Dedifferentiated amniotic fluid mesenchymal stem cell (primary cell): ENCODE measurements at regions not wholly inside any gene's neighbourhood (a gene's known extent, or its start where the extent isn't known, plus 50 kb on each side); places are given as distances from the start of the nearest gene placed in this dataset.
"Not testable (repeated sequence)": the region's sequence is repeated elsewhere in the genome, so short reads cannot be mapped to it uniquely, and the experiment has no call there.

Experiments
- DNase-seq: peaks from one replicate; pipeline ENCODE4 v3.0.0-alpha.2; 2016; ENCODE audit errors: extremely low spot score

DNA sequence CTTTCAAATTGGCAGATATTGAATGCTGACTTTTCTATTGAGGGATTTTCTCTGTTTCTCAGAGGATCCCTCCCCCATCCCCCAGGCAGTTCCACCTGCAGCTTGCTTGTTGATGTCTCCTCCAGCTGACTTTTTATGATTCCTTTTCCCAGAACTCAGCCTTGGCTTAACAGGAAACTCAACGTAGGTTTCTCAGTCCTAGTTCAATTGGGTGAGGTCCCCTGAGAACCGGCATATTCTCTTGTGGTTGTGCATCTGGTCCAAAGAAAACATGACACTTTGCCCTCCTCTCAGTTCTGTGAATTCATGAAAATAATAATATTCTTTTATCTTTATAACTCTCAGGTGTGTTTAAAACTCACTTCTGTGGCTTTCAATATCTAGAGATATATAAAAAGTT lies 1222.1 kb downstream of the OTOL1 start:
- no peak for DNase-seq

DNA sequence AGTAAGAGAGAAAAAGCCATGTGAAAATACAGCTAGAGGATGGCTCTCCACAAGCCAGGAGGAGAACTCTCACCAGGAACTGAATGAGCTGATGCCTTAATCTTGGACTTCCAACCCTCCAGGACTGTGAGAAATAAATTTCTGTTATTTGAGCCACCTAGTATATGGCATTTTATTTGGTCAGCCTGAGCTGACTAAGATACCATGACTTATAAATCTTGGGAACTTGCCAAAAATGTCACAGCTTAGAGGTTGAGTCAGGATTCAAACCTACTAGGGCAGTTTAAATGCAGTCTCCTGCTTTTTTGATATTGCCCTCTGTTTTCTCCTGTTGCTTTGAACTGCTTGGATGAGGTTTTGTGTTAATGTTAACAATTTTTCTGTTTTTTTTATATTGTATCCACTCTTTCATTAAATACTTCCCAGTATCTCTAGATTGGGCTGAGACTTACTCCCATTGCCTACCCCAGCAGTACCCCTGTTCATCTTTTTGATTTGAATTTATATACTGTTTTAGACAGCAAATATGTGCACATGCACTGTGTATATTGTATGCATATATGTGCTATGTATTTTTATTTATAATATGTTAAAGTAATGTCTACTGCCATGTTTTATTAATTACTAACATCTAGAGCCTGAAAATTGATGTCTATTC lies 1223.2 kb downstream of the OTOL1 start:
- DNase-seq, result peak; percentile 95

DNA sequence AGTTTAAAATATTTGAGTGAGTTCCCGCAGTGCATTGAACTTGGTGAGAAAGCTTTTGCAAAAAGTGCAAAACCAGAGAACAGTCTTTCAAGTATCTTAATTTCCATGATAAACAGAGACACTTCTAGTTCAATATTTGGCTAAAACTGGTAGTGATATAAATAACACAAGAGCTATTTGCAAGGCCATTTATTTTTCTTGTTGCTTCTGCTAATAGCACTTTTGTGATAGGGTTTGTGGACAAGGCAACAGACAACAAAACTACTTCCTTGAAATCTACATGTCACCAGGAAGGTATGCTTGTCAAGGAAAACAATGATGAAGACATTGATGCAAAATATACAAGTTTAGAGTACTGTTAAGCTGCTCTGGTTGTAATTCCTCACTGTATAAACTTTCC lies 1225.1 kb downstream of the OTOL1 start:
- no peak for DNase-seq

DNA sequence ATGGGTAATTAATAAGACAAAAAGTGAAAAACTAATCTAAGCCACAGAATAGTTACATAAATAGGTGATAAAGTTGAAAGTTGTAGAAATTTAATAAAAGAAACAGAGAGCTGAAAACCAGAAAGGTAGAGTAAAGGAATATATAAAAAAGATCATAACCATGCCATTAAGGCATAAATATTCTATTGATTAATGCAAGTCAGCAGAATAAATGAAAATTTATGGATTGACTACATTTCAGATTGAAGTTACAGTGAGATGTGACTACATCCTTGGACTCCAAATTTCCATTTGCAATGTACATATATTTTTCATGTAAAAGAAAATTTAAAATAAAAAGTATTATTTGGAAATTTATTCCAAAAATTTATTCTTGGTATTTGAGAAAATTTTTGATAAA lies 1225.7 kb downstream of the OTOL1 start:
- DNase-seq, result no peak

DNA sequence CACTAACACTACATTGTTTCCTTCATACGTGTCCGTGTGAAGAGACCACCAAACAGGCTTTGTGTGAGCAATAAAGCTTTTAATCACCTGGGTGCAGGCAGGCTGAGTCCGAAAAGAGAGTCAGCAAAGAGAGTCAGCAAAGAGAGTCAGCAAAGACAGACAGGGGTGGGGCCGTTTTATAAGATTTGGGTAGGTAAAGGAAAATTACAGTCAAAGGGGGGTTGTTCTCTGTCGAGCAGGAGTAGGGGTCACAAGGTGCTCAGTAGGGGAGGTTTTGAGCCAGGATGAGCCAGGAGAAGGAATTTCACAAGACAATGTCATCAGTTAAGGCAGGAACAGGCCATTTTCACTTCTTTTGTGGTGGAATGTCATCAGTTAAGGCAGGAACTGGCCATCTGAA lies 1226.2 kb downstream of the OTOL1 start:
- DNase-seq, result not testable (repeated sequence)

DNA sequence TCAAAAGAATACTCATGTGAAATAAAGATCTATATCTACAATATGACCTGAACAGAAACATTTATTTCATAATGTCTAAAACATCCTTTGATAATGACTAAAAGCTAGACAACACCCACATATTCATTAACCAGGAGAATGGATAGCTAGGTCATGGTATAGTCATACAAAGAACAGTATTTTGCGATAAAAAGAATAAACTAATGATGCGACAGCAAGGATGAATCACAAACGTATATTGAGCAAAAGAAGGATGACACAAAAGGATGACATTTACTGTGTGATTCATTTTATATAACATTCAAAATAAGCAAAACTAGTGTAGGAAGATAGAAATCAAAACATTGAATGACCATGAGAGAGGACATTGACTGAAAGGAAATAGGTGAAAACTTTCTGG lies 1233.1 kb downstream of the OTOL1 start:
- no peak for DNase-seq

DNA sequence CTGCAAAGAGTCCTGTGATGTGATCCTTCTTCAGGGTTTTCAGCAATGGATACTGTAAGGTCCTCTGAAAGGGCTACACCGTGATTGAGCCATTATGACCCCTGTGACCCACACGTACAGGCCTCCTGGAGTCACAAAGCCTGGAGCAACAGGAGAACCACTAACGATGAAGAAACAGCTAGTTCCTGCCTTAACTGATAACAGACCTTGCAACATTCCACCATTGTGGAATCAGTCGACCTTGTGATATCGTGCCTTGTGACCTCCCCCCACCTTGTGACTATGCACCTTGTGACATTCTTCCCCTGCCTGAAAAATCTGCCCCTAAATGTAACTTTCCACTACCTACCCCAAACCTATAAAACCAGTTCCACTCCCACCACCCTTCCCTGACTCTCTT lies 1235.4 kb downstream of the OTOL1 start:
- DNase-seq, result not testable (repeated sequence)

DNA sequence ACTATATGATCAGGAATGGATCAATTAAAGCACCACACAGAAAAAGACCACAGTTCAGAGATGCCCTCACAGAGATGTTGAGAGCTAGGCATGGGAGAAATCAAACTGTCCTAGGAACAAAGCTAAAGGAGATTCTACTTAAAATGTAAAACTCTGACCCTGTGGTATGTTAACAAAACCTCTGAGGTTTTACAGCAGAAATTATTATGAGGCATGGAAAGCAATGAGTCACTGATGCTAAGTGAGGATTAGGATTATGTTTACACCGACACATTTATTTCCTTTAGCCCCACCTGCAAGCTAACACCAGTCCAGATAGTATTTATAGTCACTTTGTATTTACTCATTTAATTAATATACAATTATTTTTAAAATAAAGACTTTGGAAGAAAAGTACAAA lies 1242.2 kb downstream of the OTOL1 start:
- no peak for DNase-seq

DNA sequence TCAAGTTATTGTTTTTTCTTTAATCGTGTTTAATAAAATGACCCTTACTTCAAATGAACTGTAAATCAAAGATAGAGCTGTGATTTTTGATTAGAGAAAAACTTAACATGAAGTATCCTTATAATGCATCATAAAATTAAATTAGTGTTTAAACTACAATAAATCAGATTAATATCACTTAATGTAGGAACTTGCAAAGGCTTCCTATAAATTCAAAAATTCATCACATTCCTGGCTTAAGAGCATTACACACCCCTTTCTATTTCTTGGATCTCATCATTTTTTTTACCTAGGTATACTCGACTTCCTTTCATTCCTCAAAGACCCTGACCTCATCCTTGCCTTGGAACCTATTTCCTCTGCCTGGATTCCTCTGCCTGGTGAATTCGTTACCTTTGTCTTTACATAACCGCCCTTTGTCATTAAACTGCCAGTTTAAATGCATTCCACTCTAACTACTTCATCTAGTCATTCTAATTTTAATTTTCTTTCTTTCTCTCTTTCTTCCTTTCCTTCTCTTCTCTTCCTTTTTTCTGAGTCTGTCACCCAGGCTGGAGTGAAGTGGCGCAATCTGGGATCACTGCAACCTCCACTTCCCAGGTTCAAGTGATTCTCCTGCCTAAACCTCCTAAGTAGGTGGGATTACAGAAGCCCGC lies 1244.5 kb downstream of the OTOL1 start:
- DNase-seq, result no peak

DNA sequence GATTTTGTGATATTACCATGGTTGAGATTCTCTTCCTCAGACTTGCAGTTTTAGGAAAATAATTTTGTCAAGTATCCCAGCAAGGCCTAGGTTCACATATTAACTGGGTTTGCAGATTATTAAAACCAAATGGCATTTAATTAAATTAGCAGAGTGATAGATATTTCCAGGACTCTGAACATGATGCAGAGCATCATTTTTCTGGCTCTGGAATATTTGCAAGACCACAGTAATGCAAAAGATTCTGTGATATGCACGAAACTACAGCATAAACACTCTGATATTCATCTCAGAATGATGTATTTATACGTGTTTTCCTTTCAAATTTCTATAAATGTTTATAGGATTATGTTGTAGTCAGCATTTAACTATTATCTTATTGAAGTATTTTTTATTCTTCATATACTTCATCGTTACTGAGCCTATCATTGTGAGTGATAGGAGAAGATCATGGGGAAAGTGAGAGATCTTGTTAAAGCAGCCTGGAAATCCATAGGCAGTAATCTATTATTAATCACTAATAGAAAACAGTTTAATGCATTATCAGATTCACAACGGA lies 1245.6 kb downstream of the OTOL1 start:
- peak; percentile 35 for DNase-seq

DNA sequence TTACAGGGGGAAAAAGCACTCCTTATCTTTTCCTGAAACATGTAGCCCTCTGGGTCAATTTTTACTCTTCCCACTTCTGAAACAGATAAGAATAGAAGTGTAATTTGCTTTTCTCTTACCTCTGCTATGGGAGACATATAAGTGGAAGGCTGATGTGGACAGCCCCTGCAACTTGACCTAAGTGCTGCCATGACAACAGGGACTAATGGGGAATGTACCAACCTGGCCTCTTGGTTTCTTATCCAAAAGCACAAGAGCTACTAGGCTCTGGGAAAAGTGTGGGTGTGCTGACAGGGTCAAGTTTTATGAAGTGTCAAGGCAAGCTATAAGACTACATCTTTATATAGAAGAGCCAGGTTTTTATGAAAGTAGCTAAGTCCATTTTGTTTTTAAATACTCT lies 1246.5 kb downstream of the OTOL1 start:
- DNase-seq, result no peak

DNA sequence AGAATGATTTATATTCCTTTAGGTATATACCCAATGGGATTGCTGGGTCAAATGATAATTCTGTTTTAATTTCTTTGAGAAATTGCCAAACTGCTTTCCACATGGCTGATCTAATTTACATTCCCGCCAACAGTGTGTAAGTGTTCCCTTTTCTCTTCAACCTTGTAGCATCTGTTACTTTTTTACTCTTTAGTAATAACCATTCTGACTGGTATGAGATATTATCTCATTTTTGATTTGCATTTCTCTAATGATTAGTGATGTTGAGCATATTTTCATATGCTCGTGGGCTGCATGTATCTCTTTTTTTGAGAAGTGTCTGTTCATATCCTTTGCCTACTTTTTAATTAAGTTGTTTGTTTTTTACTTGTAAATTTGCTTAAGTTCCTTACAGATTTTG lies 1264.2 kb downstream of the OTOL1 start:
- no peak for DNase-seq

DNA sequence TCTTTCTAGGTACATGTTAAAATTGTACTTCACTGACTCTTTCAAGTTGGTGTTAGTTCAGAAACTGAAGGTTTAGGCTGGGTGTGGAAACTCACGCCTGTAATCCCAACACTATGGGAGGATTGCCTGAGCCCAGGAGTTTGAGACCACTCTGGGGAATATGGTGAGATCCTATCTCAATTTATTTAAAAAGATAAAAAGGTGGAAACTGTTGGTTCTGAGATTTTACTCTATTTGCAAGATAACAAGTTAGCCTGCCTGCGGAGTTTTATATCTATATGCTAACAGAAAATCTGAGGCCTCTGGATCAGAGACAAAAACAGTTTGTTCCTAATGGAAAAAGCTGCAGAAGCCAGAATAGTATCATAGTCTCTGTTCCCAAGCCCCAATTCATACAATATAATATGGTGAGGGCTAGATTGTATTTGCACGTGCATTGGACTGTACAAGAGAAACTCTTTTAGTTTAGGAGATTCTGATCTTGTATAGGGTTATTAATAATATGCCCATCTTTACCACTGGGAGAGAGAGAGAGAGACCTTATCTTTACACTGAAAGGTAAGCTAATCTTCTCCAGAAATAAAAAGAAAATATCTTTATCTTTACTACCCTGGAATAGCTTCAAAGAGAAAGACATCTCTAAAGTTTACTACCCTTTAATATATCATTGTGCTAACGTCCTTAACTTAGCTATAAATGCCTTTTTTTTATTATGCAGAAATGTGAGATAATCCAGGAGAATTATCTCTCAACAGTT lies 1267.6 kb downstream of the OTOL1 start:
- DNase-seq, result no peak

DNA sequence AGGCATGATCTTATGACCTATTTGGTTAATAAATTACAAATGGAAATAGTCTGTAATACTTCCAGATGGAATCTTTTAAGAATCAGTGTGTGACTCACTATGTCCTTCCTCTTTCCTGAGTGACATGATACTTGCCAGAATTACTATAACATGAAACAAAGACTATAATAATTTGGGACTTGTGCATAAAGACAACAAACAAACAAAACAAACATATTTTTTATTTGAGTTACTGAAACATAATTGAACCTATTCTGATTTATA lies 1268.1 kb downstream of the OTOL1 start:
- DNase-seq, result no peak

DNA sequence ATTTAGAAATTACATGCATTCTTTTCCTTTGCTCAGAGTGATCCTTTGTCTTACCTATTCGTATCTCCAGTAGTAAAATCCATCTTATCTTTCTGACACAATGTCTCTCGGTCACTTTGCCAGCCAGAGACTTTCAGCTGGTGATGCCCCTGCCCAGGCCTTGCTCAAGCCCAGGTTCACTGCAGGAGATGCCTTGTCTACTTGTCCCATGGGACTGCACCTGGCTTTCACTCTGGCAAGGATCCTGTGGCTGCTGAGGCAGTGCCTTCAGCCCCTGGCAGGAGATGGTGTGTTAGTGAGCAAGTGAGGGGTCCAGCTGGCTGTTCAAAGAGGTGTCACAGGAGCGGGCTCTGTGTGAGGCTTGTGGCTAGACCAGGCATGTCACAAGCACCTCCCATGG lies 1268.9 kb downstream of the OTOL1 start:
- no peak for DNase-seq

DNA sequence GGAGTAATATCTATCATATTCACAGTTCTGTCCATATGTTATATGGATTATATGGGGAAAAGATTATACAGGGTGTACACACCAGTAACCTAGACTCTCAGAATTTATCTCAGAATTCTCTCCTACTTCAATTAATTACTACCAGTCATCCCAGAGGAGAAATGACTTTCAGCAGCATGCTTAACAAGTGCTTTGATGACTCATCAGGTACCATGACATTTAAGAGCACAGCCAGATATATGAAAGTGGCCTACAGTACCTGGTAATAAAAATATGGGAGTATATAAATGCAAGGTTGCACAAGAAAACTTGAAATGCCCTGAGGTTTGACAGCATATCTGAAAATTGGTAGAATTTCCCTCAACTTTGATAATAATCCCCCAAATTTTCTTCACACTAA lies 1273.0 kb downstream of the OTOL1 start:
- no peak for DNase-seq

DNA sequence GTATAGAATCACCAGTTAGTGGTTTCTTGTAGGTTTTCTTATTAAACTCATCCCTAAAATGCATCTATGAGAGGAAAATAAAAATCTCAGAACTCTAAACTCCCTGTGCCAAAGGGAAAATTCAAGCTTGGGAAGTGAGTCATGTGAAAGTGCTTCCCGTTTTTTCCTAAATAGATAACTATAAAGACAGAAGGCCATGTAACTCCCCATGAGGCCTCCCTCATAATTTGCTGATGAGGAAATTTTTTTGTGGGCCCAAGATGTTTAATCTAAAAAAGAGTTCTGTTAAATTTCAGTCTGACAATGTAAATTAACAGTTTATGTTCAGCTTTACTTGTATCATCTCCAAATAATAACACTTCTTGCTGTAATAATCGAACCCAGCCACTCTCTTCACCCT lies 1273.9 kb downstream of the OTOL1 start:
- DNase-seq, result no peak

DNA sequence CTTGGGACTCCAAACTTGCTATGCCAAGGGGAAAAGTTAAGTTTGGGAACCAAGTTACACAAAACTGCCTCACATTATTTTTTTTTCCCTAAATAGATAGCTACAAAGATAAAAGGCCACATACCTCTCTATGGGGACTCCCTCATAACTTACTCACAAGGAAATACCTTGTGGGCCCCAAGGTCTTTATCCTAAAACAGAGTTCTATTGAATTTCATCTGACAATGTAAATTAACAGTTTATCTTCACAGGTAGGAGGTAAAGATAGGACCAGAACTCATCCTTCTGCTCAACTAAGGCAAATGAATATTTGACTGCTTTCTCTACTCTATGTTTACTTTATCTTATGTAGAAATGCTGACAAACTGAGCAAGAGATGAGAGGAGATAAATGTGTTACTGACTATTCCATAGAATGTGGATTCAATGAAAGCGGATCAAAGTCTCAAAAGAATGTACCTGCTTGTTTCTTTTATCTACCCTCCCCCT lies 1278.0 kb downstream of the OTOL1 start:
- DNase-seq, result no peak

DNA sequence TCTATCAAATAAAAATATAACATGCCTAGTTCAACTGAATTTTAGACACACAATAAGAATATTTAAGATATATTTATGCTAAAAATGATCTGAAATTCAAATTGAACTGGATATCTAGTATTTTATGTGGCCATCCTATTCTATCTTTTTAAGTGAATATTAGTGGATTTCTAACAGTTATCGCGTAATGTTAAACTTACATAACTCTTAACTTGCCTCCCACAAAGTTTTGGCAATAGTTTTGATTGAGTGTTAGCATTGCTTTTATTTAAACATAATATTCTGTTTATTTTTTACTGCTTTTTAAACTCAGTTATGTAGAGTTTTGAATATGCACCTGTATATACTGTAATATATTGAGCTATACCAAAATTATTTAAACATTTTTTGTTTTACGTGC lies 1279.5 kb downstream of the OTOL1 start:
- no peak for DNase-seq

DNA sequence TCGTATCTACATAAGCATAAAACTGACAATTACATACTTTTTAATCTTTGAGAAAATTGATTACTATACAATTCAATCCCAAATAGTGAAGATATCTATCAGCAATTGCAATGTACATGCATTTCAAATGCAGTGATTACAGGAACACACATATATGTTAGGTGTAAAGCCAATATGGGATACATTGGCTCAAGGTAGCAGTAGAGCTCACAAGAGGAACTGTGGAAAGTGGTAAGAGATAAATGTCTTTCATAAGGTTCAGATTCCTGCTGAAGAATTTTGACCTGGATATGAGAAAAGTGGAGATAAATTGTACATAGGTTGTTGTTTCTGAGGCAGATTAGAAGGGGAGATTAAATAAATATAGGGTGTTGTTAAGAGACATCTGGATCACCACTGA lies 1280.5 kb downstream of the OTOL1 start:
- DNase-seq, result no peak

DNA sequence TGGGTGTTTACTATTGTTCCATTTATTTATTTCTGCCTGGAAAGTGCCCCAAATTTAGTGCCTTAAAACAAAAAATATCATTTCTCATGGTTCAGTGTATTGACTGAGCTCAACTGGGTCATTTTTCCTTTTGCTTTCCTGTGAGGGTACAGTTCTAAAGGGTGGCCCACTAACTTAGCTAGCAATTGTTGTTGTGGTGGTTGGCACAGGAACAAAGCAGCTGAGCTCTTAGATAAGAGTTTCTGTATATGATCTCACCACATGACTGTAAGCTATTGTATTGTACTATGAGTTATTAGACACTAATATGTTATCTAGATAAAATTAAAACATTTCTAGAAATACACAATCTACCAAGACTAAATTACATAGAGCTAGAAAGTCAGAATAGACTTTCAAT lies 1283.7 kb downstream of the OTOL1 start:
- DNase-seq, result no peak

DNA sequence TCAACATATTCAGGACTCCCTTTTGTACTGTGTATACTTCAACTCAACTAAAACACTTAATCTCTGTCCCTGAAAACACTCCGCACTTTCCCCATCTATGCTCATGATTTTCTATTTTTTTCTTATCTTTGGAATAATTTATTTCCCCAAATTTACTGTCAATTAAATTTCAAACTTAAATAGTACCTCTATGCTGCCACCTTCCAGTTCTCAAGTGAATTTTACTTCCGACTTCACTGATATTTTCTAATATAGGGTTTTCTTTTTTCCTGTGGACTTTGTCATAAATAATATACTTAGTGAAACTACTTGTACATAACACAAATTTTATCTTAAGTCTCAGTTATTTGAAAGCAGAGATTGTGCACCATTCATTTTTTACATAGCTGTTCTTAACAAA lies 1303.3 kb downstream of the OTOL1 start:
- no peak for DNase-seq
